Calu3 (cell line): ENCODE measurements at regions not wholly inside any gene's neighbourhood (a gene's known extent, or its start where the extent isn't known, plus 50 kb on each side); places are given as distances from the start of the nearest gene placed in this dataset.

ENCODE experiments used
- BruUV-seq: library from RNA; stranded (reverse); fragments of 400-500 nt; replicated peaks from 2 replicates; lab custom pipeline; 2021; lab: Mats Ljungman, UMichigan
- CTCF ChIA-PET: fragments of 300-600 bp; sonication (Branson Sonifier 250); formaldehyde crosslinking; loops from one replicate; lab custom pipeline; 2022; ENCODE audit warnings: antibody characterized with exemption; lab: Charles Lee
- DNase-seq: peaks from one replicate; pipeline ENCODE4 v3.0.0; 2022
- H3K27ac Mint-ChIP-seq: one replicate; pipeline ENCODE4 v1.8.0; 2022; ENCODE audit warnings: mixed read lengths; ENCODE audit not compliant: unreplicated experiment
- H3K27me3 Mint-ChIP-seq: one replicate; pipeline ENCODE4 v1.8.0; 2022; ENCODE audit warnings: mixed read lengths; ENCODE audit not compliant: unreplicated experiment
- H3K36me3 Mint-ChIP-seq: one replicate; pipeline ENCODE4 v1.8.0; 2022; ENCODE audit warnings: mild to moderate bottlenecking, moderate library complexity, mixed read lengths; ENCODE audit not compliant: insufficient read depth, unreplicated experiment
- H3K4me1 Mint-ChIP-seq: one replicate; pipeline ENCODE4 v1.8.0; 2022; ENCODE audit warnings: mild to moderate bottlenecking, low read depth, mixed read lengths; ENCODE audit not compliant: unreplicated experiment
- H3K4me3 Mint-ChIP-seq: one replicate; pipeline ENCODE4 v1.8.0; 2022; ENCODE audit warnings: mild to moderate bottlenecking, low read depth, moderate library complexity, mixed read lengths; ENCODE audit not compliant: unreplicated experiment
- H3K9me3 Mint-ChIP-seq: one replicate; pipeline ENCODE4 v1.8.0; 2022; ENCODE audit warnings: low read depth, mixed read lengths; ENCODE audit not compliant: unreplicated experiment
- intact Hi-C: fragments of 100-400 bp; cut with micrococcal nuclease; formaldehyde crosslinking; loops from one replicate; pipeline ENCODE4 v1.10.0; 2022; ENCODE audit not compliant: unreplicated experiment
- TF ChIP-seq, protein P1 (sequence below): fragments of 200-600 bp; IDR thresholded peaks from one replicate; pipeline ENCODE4 v1.8.0; 2022; ENCODE audit warnings: antibody characterized with exemption; ENCODE audit not compliant: unreplicated experiment

DNA sequence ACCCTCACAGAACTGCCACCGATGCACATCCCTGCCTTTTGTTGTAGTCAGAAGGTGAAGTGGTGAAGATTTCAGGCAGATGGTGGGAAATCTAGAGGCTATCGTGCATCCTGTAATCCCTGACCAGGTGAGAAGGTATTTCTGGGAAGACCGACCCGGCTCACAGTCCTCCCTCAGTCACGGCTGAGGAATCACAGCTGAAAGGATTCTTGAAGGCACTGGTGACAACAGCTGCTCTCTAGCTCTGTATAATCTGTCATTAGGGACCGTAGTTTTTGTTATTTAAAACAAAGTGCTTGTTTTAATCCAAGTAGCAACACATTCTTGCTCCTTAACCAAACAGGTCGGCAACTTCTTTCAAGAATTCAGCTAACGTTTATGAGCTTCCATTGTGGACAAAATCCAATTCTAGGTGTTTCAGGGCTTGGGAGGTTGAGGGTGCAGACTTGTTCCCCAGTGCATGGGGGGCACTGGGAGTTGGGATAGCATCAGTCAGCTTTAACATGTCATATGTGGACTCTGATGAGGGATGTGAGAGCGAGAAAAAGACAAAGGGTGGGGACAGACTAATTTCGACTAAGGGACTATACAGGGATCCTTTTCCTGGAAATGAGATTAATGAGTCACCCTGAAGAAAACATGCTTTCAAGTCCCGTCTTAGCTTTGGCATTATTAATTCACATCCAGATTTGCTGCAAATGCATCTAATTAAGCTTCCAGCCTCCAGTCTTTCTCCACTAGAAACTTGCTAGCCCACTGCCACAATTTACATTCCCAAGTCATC, 141.0 kb upstream of the RASGRP1 start:
- H3K36me3 Mint-ChIP-seq = no peaks in the 10 kb centered on the region
- no peaks in the 10 kb centered on the region for H3K9me3 Mint-ChIP-seq
- TF ChIP-seq, protein P1, sequence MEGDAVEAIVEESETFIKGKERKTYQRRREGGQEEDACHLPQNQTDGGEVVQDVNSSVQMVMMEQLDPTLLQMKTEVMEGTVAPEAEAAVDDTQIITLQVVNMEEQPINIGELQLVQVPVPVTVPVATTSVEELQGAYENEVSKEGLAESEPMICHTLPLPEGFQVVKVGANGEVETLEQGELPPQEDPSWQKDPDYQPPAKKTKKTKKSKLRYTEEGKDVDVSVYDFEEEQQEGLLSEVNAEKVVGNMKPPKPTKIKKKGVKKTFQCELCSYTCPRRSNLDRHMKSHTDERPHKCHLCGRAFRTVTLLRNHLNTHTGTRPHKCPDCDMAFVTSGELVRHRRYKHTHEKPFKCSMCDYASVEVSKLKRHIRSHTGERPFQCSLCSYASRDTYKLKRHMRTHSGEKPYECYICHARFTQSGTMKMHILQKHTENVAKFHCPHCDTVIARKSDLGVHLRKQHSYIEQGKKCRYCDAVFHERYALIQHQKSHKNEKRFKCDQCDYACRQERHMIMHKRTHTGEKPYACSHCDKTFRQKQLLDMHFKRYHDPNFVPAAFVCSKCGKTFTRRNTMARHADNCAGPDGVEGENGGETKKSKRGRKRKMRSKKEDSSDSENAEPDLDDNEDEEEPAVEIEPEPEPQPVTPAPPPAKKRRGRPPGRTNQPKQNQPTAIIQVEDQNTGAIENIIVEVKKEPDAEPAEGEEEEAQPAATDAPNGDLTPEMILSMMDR = no peak
- DNase-seq = no peak
- no peak overlapping the region for H3K27ac Mint-ChIP-seq
- intact Hi-C loops = loop anchor here (2.0 to 10.0 kb wide), 3 partner anchors 99 to 1052 kb away; partner anchors contain the start of gene THBS1
- CTCF ChIA-PET = no interaction called here
- no TSS peak for BruUV-seq
- H3K4me3 Mint-ChIP-seq = no peak overlapping the region
- no peaks in the 10 kb centered on the region for H3K27me3 Mint-ChIP-seq
- no peaks in the 10 kb centered on the region for H3K4me1 Mint-ChIP-seq

- intact Hi-C loops = loop anchor here (2.0 to 10.0 kb wide), 3 partner anchors 98 to 1050 kb away; partner anchors contain the start of gene THBS1
- BruUV-seq = no TSS peak
- Mint-ChIP-seq H3K4me3 (no peak overlapping the region), H3K36me3 (no peaks in the 10 kb centered on the region), H3K27ac (no peak overlapping the region), H3K4me1 (no peaks in the 10 kb centered on the region), H3K9me3 (no peaks in the 10 kb centered on the region), H3K27me3 (no peaks in the 10 kb centered on the region)
- TF ChIP-seq, protein P1 = no peak
- no peak for DNase-seq
- CTCF ChIA-PET = no interaction called here
Observed at GRCh38 chr15:38706956-38707355, 142.3 kb upstream of the RASGRP1 start.

DNA sequence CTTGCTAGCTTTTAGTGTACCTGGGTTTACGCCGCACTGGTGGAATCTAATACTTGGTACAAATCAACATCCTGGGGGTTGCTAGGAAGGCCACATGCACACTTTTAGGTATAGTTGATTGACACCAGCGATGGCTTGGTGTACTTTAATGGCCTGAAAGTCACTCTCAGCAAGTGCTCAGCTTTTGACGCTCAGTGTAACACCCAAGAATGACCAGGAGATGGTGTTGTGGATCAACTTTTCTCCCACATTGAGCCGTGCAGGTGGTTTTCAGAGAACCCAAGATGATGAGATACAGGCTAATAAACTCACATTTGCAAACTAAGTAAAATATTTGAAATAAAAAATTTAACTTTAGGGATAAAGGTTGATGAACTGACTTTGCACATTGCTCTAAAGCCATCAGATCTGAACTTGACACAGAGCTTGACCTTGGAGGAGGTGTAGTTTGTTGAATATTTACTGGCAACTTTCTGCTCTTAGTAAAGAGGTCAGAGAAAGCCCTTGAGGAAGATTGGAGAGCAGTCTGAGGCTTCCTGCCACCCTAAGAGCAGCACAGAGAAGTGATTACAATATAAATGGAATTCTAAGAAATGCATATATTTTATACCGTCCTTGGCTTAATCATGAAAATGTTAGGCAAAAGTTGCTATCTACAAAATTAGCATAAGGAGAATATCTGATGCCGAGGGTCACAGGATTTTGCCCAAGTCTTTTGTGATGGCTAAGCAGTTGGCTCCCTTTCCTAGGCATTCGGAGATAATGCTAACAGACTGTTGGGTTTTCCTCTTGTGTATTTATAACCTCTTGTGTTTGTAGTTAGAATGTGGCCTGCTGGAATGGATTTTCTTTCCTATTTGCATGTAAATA, 143.4 kb upstream of the RASGRP1 start:
- CTCF ChIA-PET = interaction anchor here (0.6 to 0.7 kb wide), 2 partner anchors 176 to 1048 kb away, joined by 3 to 4 read pairs; no protein-coding TSS in a partner anchor
- Mint-ChIP-seq H3K36me3 (no peaks in the 10 kb centered on the region), H3K9me3 (no peaks in the 10 kb centered on the region), H3K4me3 (no peak overlapping the region), H3K27me3 (no peaks in the 10 kb centered on the region), H3K27ac (no peak overlapping the region), H3K4me1 (no peaks in the 10 kb centered on the region)
- peak; percentile 43 for DNase-seq
- intact Hi-C loops = loop anchor here (2.0 to 10.0 kb wide), 4 partner anchors 97 to 1049 kb away; partner anchors contain the start of gene THBS1
- no TSS peak for BruUV-seq
- TF ChIP-seq, protein P1 = no peak

- no peaks in the 10 kb centered on the region for H3K27me3 Mint-ChIP-seq
- H3K9me3 Mint-ChIP-seq = no peaks in the 10 kb centered on the region
- BruUV-seq = no TSS peak
- no peak overlapping the region for H3K27ac Mint-ChIP-seq
- TF ChIP-seq, protein P1 = no peak
- CTCF ChIA-PET = no interaction called here
- no peaks in the 10 kb centered on the region for H3K36me3 Mint-ChIP-seq
- H3K4me1 Mint-ChIP-seq = no peaks in the 10 kb centered on the region
- intact Hi-C loops = loop anchor here (2.0 to 10.0 kb wide), 3 partner anchors 96 to 1049 kb away; no protein-coding TSS in a partner anchor
- H3K4me3 Mint-ChIP-seq = no peak overlapping the region
- DNase-seq = no peak
Observed at GRCh38 chr15:38708672-38709180, 144.1 kb upstream of the RASGRP1 start.
